Liver (tissue), 8 donors: ENCODE measurements at regions not wholly inside any gene's neighbourhood (a gene's known extent, or its start where the extent isn't known, plus 50 kb on each side); places are given as distances from the start of the nearest gene placed in this dataset.

Experiments
- DNase-seq: peaks from one replicate; pipeline ENCODE4 v3.0.0-alpha.2; 2017; ENCODE audit warnings: low spot score
- H3K27ac ChIP-seq, 2 donors: one replicate each; pipeline ENCODE4 v1.7.0; 2013; ENCODE audit warnings: inconsistent platforms in 2 of 2, low read length in 2 of 2, control low read depth in 1 of 2, low read depth in 1 of 2, mild to moderate bottlenecking in 1 of 2
- H3K27me3 ChIP-seq, 4 donors: one replicate each; pipeline versions ENCODE4 v1.6.1 to v1.7.0; 2013; ENCODE audit warnings: low read length in 3 of 4, inconsistent platforms in 1 of 4, mild to moderate bottlenecking in 1 of 4, moderate library complexity in 1 of 4; ENCODE audit not compliant: control insufficient read depth in 4 of 4, insufficient read depth in 4 of 4
- H3K36me3 ChIP-seq, 4 donors: one replicate each; pipeline versions ENCODE4 v1.6.1 to v1.7.0; 2013; ENCODE audit warnings: low read length in 3 of 4, mild to moderate bottlenecking in 3 of 4, low read depth in 1 of 4, moderate library complexity in 1 of 4; ENCODE audit not compliant: control insufficient read depth in 4 of 4, insufficient read depth in 3 of 4
- H3K4me1 ChIP-seq, 4 donors: one replicate each; pipeline versions ENCODE4 v1.6.1 to v1.7.0; 2013; ENCODE audit warnings: low read length in 3 of 4, mild to moderate bottlenecking in 3 of 4, moderate library complexity in 1 of 4; ENCODE audit not compliant: control insufficient read depth in 4 of 4, insufficient read depth in 4 of 4
- H3K4me3 ChIP-seq, 3 donors: one replicate each; pipeline versions ENCODE4 v1.6.1 to v1.7.0; 2013; ENCODE audit warnings: low read length in 3 of 3, control low read depth in 1 of 3, low read depth in 1 of 3, mild to moderate bottlenecking in 1 of 3
- H3K9ac ChIP-seq, 2 donors: one replicate each; pipeline ENCODE4 v1.7.0; 2013; ENCODE audit warnings: low read length in 2 of 2, mild to moderate bottlenecking in 2 of 2, moderate library complexity in 2 of 2, control low read depth in 1 of 2, low read depth in 1 of 2
- H3K9me3 ChIP-seq, 4 donors: one replicate each; pipeline versions ENCODE4 v1.6.1 to v1.7.0; 2013; ENCODE audit warnings: low read length in 3 of 4; ENCODE audit not compliant: control insufficient read depth in 4 of 4
- ATF3 ChIP-seq: IDR thresholded peaks from 2 replicates; pipeline ENCODE4 v1.6.1; 2016; ENCODE audit warnings: antibody characterized with exemption
- EGR1 ChIP-seq, 2 donors: IDR thresholded peaks; 2 replicates each; pipeline ENCODE4 v1.6.1; 2016 to 2018; ENCODE audit warnings: antibody characterized with exemption in 2 of 2, low read depth in 2 of 2
- FOXA1 ChIP-seq: IDR thresholded peaks from 2 replicates; pipeline ENCODE4 v1.6.1; 2016; ENCODE audit warnings: antibody characterized with exemption
- FOXA2 ChIP-seq: IDR thresholded peaks from 2 replicates; pipeline ENCODE4 v1.6.1; 2016; ENCODE audit warnings: antibody characterized with exemption
- GABPA ChIP-seq, 2 donors: IDR thresholded peaks in 1 of 2; conservative IDR thresholded peaks in 1 of 2; 2 replicates each; pipeline ENCODE4 v1.6.1; 2016; ENCODE audit warnings: antibody characterized with exemption in 2 of 2, mild to moderate bottlenecking in 1 of 2, moderate library complexity in 1 of 2
- HNF4A ChIP-seq, 2 donors: conservative IDR thresholded peaks; 2 replicates each; pipeline ENCODE4 v1.6.1; 2016; ENCODE audit warnings: antibody characterized with exemption in 2 of 2, mild to moderate bottlenecking in 2 of 2
- HNF4G ChIP-seq: IDR thresholded peaks from 2 replicates; pipeline ENCODE4 v1.6.1; 2016; ENCODE audit warnings: antibody characterized with exemption
- JUND ChIP-seq, 2 donors: IDR thresholded peaks; 2 replicates each; pipeline ENCODE4 v1.6.1; 2016; ENCODE audit warnings: antibody characterized with exemption in 2 of 2
- NR2F2 ChIP-seq: IDR thresholded peaks from 2 replicates; pipeline ENCODE4 v1.6.1; 2016; ENCODE audit warnings: antibody characterized with exemption
- RAD21 ChIP-seq, 2 donors: IDR thresholded peaks; 2 replicates each; pipeline ENCODE4 v1.6.1; 2016; ENCODE audit warnings: antibody characterized with exemption in 2 of 2, mild to moderate bottlenecking in 2 of 2
- RXRA ChIP-seq, 2 donors: IDR thresholded peaks; 2 replicates each; pipeline ENCODE4 v1.6.1; 2017 to 2018; ENCODE audit warnings: antibody characterized with exemption in 2 of 2, mild to moderate bottlenecking in 1 of 2
- SP1 ChIP-seq: IDR thresholded peaks from 2 replicates; pipeline ENCODE4 v1.6.1; 2018; ENCODE audit warnings: antibody characterized with exemption, mild to moderate bottlenecking
- TAF1 ChIP-seq: conservative IDR thresholded peaks from 2 replicates; pipeline ENCODE4 v1.6.1; 2016; ENCODE audit warnings: antibody characterized with exemption, mild to moderate bottlenecking
- YY1 ChIP-seq: IDR thresholded peaks from 2 replicates; pipeline ENCODE4 v1.6.1; 2016; ENCODE audit warnings: antibody characterized with exemption, mild to moderate bottlenecking
- WGBS: extraction: QIAGEN DNeasy Blood & Tissue Kit; methylation state at CpG from one replicate; pipeline ENCODE4 v1.1.7; 2013; 5-methylcytosine and 5-hydroxymethylcytosine counted together
- TF ChIP-seq, protein P1 (sequence below): IDR thresholded peaks from 2 replicates; pipeline ENCODE4 v1.6.1; 2016; ENCODE audit warnings: antibody characterized with exemption
- TF ChIP-seq, protein P2 (sequence below): fragments of 150-350 bp; IDR thresholded peaks from 2 replicates; pipeline ENCODE4 v1.5.1; 2017; ENCODE audit warnings: improper control_type of control experiment, low read depth, low read length; ENCODE audit not compliant: missing input control
- TF ChIP-seq, protein P3 (sequence below): IDR thresholded peaks from 2 replicates; pipeline ENCODE4 v1.6.1; 2016; ENCODE audit warnings: antibody characterized with exemption
- TF ChIP-seq, protein P4 (sequence below): IDR thresholded peaks from 2 replicates; pipeline ENCODE4 v1.6.1; 2016; ENCODE audit warnings: antibody characterized with exemption, mild to moderate bottlenecking
- donor health status: healthy.
- donor health status: healthy.
- donor health status: healthy.
- donor health status: healthy.
- donor health status: healthy.

DNA sequence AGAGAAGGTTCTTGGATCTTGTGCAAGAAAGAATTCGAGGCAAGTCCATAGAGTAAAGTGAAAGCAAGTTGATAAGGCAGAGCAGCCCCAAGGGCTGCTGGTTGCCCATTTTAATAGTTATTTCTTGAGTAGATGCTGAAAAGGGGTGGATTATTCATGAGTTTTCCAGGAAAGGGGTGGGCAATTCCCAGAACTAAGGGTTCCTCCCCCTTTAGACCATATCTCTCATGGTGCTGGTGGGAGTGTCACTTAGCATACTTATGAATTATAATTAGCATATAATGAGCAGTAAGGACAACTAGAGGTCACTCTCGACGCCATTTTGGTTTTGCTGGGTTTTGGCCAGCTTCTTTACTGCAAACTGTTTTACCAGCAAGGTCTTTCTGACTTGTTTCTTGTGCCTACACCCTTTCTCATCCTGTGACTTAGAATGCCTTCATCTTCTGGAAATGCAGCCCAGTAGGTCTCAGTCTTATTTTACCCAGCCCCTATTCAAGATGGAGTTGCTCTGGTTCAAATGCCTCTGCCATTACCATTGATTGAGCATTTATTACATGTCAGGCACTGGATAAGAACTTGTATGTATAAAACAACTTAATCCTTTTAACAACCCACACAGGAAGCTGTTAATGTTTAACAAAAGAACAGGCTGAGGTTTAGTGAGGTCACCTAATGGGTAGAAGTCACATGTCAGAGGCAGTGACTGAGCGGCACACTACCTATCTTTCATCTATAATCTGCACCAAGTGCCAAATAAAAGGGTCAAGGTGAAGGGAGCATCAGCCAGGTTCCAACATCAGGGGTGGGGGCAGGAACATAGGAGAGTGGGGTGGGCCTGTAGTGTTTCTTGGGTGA lies 250.9 kb downstream of the ICOS start:
- DNase-seq, result no peak
- Histone ChIP-seq H3K4me1 (peaks cover 3 to 13% (median 8%) of the 10 kb centered on the region in 4 donors), H3K27ac (no peak overlapping the region), H3K9ac (no peak overlapping the region), H3K27me3 (no peaks in the 10 kb centered on the region), H3K4me3 (no peak overlapping the region), H3K9me3 (no peaks in the 10 kb centered on the region), H3K36me3 (no peaks in the 10 kb centered on the region)
- TF ChIP-seq SP1 (peak; percentile 34), JUND (IDR thresholded peaks at IDR 0.05) (peak in 1 of 2 donors; percentile 44), HNF4A (conservative IDR thresholded peaks at IDR 0.05) (peak; percentile 6 to 27), RXRA (IDR thresholded peaks at IDR 0.05) (peak; percentile 53 to 75), YY1 (peak; percentile 12), GABPA (IDR thresholded peaks at IDR 0.05 in 1 of 2, conservative IDR thresholded peaks at IDR 0.05 in 1 of 2) (no peak), FOXA2 (no peak)
- TF ChIP-seq, protein P1, sequence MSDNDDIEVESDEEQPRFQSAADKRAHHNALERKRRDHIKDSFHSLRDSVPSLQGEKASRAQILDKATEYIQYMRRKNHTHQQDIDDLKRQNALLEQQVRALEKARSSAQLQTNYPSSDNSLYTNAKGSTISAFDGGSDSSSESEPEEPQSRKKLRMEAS, result no peak
- 64% methylated on average over 4 of the region's 4 CpGs for WGBS

- no peak for TF ChIP-seq YY1
- no peak for TF ChIP-seq JUND (IDR thresholded peaks at IDR 0.05)
- TF ChIP-seq HNF4G, result no peak
- TF ChIP-seq RAD21 (IDR thresholded peaks at IDR 0.05), result no peak
- no peak for TF ChIP-seq ATF3
- peaks cover 0 to 9% (median 5%) of the 10 kb centered on the region in 4 donors for H3K4me1 ChIP-seq
- H3K27me3 ChIP-seq, result no peaks in the 10 kb centered on the region
- H3K9me3 ChIP-seq, result no peaks in the 10 kb centered on the region
- no peaks in the 10 kb centered on the region for H3K36me3 ChIP-seq
- H3K9ac ChIP-seq, result no peak overlapping the region
- no peak for DNase-seq
- H3K27ac ChIP-seq, result no peak overlapping the region
- no peak overlapping the region for H3K4me3 ChIP-seq
Observed at GRCh38 chr2:204191574-204191973, 255.0 kb downstream of the ICOS start.

DNA sequence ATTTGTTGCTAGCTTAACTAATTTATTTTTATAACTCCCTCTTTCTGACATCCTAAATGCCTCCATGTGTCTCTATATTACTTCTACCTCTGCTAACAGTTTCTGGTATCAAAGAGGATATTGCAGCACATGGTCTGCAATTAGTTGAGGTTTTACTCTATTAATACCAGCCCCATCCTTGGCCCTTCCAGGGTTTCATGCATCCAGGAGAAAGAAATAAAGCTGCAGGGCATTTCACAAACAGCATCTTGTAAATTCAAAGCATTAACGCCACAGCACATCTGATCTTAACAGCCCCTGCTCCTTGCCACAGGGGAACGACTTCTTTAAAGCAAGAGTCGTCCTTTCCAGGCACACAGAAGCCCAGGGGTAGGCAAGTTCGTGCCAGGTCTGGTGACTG lies 258.9 kb downstream of the ICOS start:
- H3K27me3 ChIP-seq, result no peaks in the 10 kb centered on the region
- H3K9me3 ChIP-seq, result no peaks in the 10 kb centered on the region
- 92% methylated on average over 4 of the region's 4 CpGs for WGBS
- H3K9ac ChIP-seq, result no peak overlapping the region
- TF ChIP-seq GABPA (IDR thresholded peaks at IDR 0.05 in 1 of 2, conservative IDR thresholded peaks at IDR 0.05 in 1 of 2), result no peak
- no peak for TF ChIP-seq ATF3
- TF ChIP-seq FOXA1, result no peak
- no peak for TF ChIP-seq JUND (IDR thresholded peaks at IDR 0.05)
- no peak for TF ChIP-seq YY1
- TF ChIP-seq EGR1 (IDR thresholded peaks at IDR 0.05; ENCODE audit: low read depth in 2 of 2), result no peak
- TF ChIP-seq, protein P2, sequence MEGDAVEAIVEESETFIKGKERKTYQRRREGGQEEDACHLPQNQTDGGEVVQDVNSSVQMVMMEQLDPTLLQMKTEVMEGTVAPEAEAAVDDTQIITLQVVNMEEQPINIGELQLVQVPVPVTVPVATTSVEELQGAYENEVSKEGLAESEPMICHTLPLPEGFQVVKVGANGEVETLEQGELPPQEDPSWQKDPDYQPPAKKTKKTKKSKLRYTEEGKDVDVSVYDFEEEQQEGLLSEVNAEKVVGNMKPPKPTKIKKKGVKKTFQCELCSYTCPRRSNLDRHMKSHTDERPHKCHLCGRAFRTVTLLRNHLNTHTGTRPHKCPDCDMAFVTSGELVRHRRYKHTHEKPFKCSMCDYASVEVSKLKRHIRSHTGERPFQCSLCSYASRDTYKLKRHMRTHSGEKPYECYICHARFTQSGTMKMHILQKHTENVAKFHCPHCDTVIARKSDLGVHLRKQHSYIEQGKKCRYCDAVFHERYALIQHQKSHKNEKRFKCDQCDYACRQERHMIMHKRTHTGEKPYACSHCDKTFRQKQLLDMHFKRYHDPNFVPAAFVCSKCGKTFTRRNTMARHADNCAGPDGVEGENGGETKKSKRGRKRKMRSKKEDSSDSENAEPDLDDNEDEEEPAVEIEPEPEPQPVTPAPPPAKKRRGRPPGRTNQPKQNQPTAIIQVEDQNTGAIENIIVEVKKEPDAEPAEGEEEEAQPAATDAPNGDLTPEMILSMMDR, result no peak
- TF ChIP-seq HNF4G, result no peak
- no peak for TF ChIP-seq SP1
- TF ChIP-seq NR2F2, result no peak
- TF ChIP-seq, protein P3, sequence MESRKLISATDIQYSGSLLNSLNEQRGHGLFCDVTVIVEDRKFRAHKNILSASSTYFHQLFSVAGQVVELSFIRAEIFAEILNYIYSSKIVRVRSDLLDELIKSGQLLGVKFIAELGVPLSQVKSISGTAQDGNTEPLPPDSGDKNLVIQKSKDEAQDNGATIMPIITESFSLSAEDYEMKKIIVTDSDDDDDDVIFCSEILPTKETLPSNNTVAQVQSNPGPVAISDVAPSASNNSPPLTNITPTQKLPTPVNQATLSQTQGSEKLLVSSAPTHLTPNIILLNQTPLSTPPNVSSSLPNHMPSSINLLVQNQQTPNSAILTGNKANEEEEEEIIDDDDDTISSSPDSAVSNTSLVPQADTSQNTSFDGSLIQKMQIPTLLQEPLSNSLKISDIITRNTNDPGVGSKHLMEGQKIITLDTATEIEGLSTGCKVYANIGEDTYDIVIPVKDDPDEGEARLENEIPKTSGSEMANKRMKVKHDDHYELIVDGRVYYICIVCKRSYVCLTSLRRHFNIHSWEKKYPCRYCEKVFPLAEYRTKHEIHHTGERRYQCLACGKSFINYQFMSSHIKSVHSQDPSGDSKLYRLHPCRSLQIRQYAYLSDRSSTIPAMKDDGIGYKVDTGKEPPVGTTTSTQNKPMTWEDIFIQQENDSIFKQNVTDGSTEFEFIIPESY, result no peak
- no peak for TF ChIP-seq RXRA (IDR thresholded peaks at IDR 0.05)
- TF ChIP-seq, protein P4, sequence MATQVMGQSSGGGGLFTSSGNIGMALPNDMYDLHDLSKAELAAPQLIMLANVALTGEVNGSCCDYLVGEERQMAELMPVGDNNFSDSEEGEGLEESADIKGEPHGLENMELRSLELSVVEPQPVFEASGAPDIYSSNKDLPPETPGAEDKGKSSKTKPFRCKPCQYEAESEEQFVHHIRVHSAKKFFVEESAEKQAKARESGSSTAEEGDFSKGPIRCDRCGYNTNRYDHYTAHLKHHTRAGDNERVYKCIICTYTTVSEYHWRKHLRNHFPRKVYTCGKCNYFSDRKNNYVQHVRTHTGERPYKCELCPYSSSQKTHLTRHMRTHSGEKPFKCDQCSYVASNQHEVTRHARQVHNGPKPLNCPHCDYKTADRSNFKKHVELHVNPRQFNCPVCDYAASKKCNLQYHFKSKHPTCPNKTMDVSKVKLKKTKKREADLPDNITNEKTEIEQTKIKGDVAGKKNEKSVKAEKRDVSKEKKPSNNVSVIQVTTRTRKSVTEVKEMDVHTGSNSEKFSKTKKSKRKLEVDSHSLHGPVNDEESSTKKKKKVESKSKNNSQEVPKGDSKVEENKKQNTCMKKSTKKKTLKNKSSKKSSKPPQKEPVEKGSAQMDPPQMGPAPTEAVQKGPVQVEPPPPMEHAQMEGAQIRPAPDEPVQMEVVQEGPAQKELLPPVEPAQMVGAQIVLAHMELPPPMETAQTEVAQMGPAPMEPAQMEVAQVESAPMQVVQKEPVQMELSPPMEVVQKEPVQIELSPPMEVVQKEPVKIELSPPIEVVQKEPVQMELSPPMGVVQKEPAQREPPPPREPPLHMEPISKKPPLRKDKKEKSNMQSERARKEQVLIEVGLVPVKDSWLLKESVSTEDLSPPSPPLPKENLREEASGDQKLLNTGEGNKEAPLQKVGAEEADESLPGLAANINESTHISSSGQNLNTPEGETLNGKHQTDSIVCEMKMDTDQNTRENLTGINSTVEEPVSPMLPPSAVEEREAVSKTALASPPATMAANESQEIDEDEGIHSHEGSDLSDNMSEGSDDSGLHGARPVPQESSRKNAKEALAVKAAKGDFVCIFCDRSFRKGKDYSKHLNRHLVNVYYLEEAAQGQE, result no peak
- TF ChIP-seq TAF1, result no peak
- TF ChIP-seq, protein P1, result no peak
- no peak for TF ChIP-seq HNF4A (conservative IDR thresholded peaks at IDR 0.05)
- H3K4me1 ChIP-seq, result peaks cover 0 to 19% (median 6%) of the 10 kb centered on the region in 4 donors
- no peak for DNase-seq
- H3K27ac ChIP-seq, result no peak overlapping the region
- no peaks in the 10 kb centered on the region for H3K36me3 ChIP-seq
- H3K4me3 ChIP-seq, result no peak overlapping the region
